ENCODE measurements at regions not wholly inside any gene's neighbourhood (a gene's known extent, or its start where the extent isn't known, plus 50 kb on each side); places are given as distances from the start of the nearest gene placed in this dataset.
"Not testable (repeated sequence)": the region's sequence is repeated elsewhere in the genome, so short reads cannot be mapped to it uniquely, and the experiment has no call there.

- Mint-ChIP-seq H3K27ac (no peak overlapping the region), H3K4me3 (no peak overlapping the region), H3K27me3 (ENCODE audit: low read depth in 3 of 3) (peaks cover 18 to 29% (median 18%) of the 10 kb centered on the region in 3 donors)
Observed at GRCh38 chr13:24931450-24932251, 164.3 kb upstream of the PABPC3 start.

GRCh38 chr13:24933106-24934023 lies 162.6 kb upstream of the PABPC3 start:
- H3K36me3 Mint-ChIP-seq, H3K4me3 Mint-ChIP-seq, H3K27ac Mint-ChIP-seq, H3K4me1 Mint-ChIP-seq, H3K9me3 Mint-ChIP-seq, DNase-seq: not testable (repeated sequence)
- peaks cover 18 to 29% (median 18%) of the 10 kb centered on the region in 3 donors for H3K27me3 Mint-ChIP-seq (ENCODE audit: low read depth in 3 of 3)

More at GRCh38 chr13:24931450-24932251, 164.3 kb upstream of the PABPC3 start:
- H3K36me3 Mint-ChIP-seq = peaks cover 0 to 6% (median 0%) of the 10 kb centered on the region in 3 donors
- no peaks in the 10 kb centered on the region for H3K4me1 Mint-ChIP-seq
- no peaks in the 10 kb centered on the region for H3K9me3 Mint-ChIP-seq
- DNase-seq = no peak

GRCh38 chr13:24934024-24934385 lies 161.9 kb upstream of the PABPC3 start:
- not testable (repeated sequence) for H3K9me3 Mint-ChIP-seq, H3K36me3 Mint-ChIP-seq, H3K4me3 Mint-ChIP-seq, H3K27ac Mint-ChIP-seq, DNase-seq, H3K4me1 Mint-ChIP-seq
- H3K27me3 Mint-ChIP-seq (ENCODE audit: low read depth in 3 of 3) = peaks cover 18 to 32% (median 18%) of the 10 kb centered on the region in 3 donors

GRCh38 chr13:24938966-24939365 lies 157.0 kb upstream of the PABPC3 start:
- H3K27ac Mint-ChIP-seq = no peak overlapping the region
- H3K27me3 Mint-ChIP-seq (ENCODE audit: low read depth in 3 of 3) = peaks cover 3 to 10% (median 4%) of the 10 kb centered on the region in 3 donors
- H3K4me1 Mint-ChIP-seq = no peaks in the 10 kb centered on the region
- no peak for DNase-seq
- H3K36me3 Mint-ChIP-seq = no peaks in the 10 kb centered on the region
- H3K9me3 Mint-ChIP-seq = no peaks in the 10 kb centered on the region
- H3K4me3 Mint-ChIP-seq = no peak overlapping the region

- not testable (repeated sequence) for H3K4me3 Mint-ChIP-seq; H3K27me3 Mint-ChIP-seq (ENCODE audit: low read depth in 3 of 3); DNase-seq; H3K27ac Mint-ChIP-seq; H3K9me3 Mint-ChIP-seq; H3K36me3 Mint-ChIP-seq; H3K4me1 Mint-ChIP-seq
Observed at GRCh38 chr13:24941023-24941713, 154.8 kb upstream of the PABPC3 start.

- no peaks in the 10 kb centered on the region for H3K9me3 Mint-ChIP-seq
- H3K4me3 Mint-ChIP-seq = no peak overlapping the region
- no peak for DNase-seq
- H3K27ac Mint-ChIP-seq = no peak overlapping the region
- peaks cover 0 to 4% (median 2%) of the 10 kb centered on the region in 3 donors for H3K27me3 Mint-ChIP-seq (ENCODE audit: low read depth in 3 of 3)
- peaks cover 0 to 5% (median 0%) of the 10 kb centered on the region in 3 donors for H3K36me3 Mint-ChIP-seq
- H3K4me1 Mint-ChIP-seq = no peaks in the 10 kb centered on the region
Observed at GRCh38 chr13:24943136-24943535, 152.8 kb upstream of the PABPC3 start.

- not testable (repeated sequence) for H3K4me3 Mint-ChIP-seq; H3K27me3 Mint-ChIP-seq (ENCODE audit: low read depth in 3 of 3); DNase-seq; H3K4me1 Mint-ChIP-seq; H3K27ac Mint-ChIP-seq; H3K36me3 Mint-ChIP-seq; H3K9me3 Mint-ChIP-seq
Observed at GRCh38 chr13:24944073-24944472, 151.9 kb upstream of the PABPC3 start.

- not testable (repeated sequence) for H3K36me3 Mint-ChIP-seq; H3K9me3 Mint-ChIP-seq; H3K4me3 Mint-ChIP-seq; DNase-seq; H3K27me3 Mint-ChIP-seq (ENCODE audit: low read depth in 3 of 3); H3K27ac Mint-ChIP-seq
- peaks cover 11 to 13% of the 10 kb centered on the region in 2 donors for H3K4me1 Mint-ChIP-seq
Observed at GRCh38 chr13:24948977-24949376, 147.0 kb upstream of the PABPC3 start.

- not testable (repeated sequence) for H3K27ac Mint-ChIP-seq
Observed at GRCh38 chr13:24950611-24951010, 145.3 kb upstream of the PABPC3 start.

GRCh38 chr13:24967970-24968369 lies 128.0 kb upstream of the PABPC3 start:
- not testable (repeated sequence) for H3K36me3 Mint-ChIP-seq; H3K9me3 Mint-ChIP-seq; H3K4me3 Mint-ChIP-seq; H3K27ac Mint-ChIP-seq; DNase-seq; H3K27me3 Mint-ChIP-seq (ENCODE audit: low read depth in 3 of 3); H3K4me1 Mint-ChIP-seq

More at GRCh38 chr13:24950611-24951010, 145.3 kb upstream of the PABPC3 start:
- H3K9me3 Mint-ChIP-seq; H3K36me3 Mint-ChIP-seq; H3K4me3 Mint-ChIP-seq; H3K27me3 Mint-ChIP-seq (ENCODE audit: low read depth in 3 of 3); DNase-seq: not testable (repeated sequence)
- peaks cover 11 to 13% of the 10 kb centered on the region in 2 donors for H3K4me1 Mint-ChIP-seq

- H3K27ac Mint-ChIP-seq; H3K27me3 Mint-ChIP-seq (ENCODE audit: low read depth in 3 of 3); H3K36me3 Mint-ChIP-seq; H3K4me3 Mint-ChIP-seq; H3K4me1 Mint-ChIP-seq; H3K9me3 Mint-ChIP-seq: not testable (repeated sequence)
- DNase-seq = peak; percentile 12 to 17 (median 15)
Observed at GRCh38 chr13:24968416-24968815, 127.5 kb upstream of the PABPC3 start.

- H3K4me3 Mint-ChIP-seq; DNase-seq; H3K9me3 Mint-ChIP-seq; H3K36me3 Mint-ChIP-seq; H3K27me3 Mint-ChIP-seq (ENCODE audit: low read depth in 3 of 3); H3K27ac Mint-ChIP-seq; H3K4me1 Mint-ChIP-seq: not testable (repeated sequence)
Observed at GRCh38 chr13:24973102-24973501, 122.8 kb upstream of the PABPC3 start.

- H3K36me3 Mint-ChIP-seq, DNase-seq, H3K4me1 Mint-ChIP-seq, H3K9me3 Mint-ChIP-seq, H3K4me3 Mint-ChIP-seq, H3K27ac Mint-ChIP-seq: not testable (repeated sequence)
- H3K27me3 Mint-ChIP-seq (ENCODE audit: low read depth in 3 of 3) = peaks cover 1 to 11% (median 10%) of the 10 kb centered on the region in 3 donors
Observed at GRCh38 chr13:24981181-24981803, 114.6 kb upstream of the PABPC3 start.

Measured in immature natural killer cell (primary cell).